HEK293 (cell line): ENCODE measurements at regions not wholly inside any gene's neighbourhood (a gene's known extent, or its start where the extent isn't known, plus 50 kb on each side); places are given as distances from the start of the nearest gene placed in this dataset.

Experiments used
- SCRT2 ChIP-seq: fragments of 450-650 bp; formaldehyde crosslinking; IDR thresholded peaks from 2 replicates; pipeline ENCODE4 v1.5.1; 2016; ENCODE audit warnings: missing biosample characterization, missing genetic modification characterization
- SP2 ChIP-seq: fragments of 450-650 bp; formaldehyde crosslinking; IDR thresholded peaks from 2 replicates; pipeline ENCODE4 v1.5.1; 2016; ENCODE audit warnings: missing biosample characterization, missing genetic modification characterization
- ZNF362 ChIP-seq: fragments of 450-650 bp; formaldehyde crosslinking; IDR thresholded peaks from 2 replicates; pipeline ENCODE4 v1.5.1; 2016; ENCODE audit warnings: missing biosample characterization, missing genetic modification characterization
- ZNF404 ChIP-seq: fragments of 450-650 bp; formaldehyde crosslinking; IDR thresholded peaks from 2 replicates; pipeline ENCODE4 v1.5.1; 2017; ENCODE audit warnings: missing biosample characterization, missing genetic modification characterization
- TF ChIP-seq, protein P1 (sequence below): fragments of 450-650 bp; formaldehyde crosslinking; IDR thresholded peaks from 2 replicates; pipeline ENCODE4 v1.5.1; 2016; ENCODE audit warnings: missing biosample characterization, missing genetic modification characterization

DNA sequence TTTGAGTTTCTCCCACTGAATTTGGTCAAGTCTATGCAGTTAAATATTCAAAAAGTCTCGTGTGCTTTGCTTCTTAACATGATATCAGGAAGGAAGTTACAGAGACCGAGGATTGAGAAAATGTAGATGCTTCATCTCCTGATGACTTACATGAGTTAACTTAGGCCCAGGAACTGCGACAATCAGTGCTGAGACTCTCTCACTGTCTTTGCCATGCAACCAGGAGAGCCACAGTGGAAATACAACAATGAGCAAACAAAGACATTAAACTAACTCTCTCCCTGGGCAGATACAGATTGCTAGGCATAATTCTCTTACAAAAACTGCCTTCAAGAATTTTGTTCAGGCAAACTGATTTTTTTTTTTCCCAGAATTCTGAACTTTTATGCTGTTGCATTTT lies 440.6 kb upstream of the EPHA7 start:
- TF ChIP-seq ZNF362 (tag by site-specific recombination) (no peak), ZNF404 (tag by site-specific recombination) (no peak), SP2 (no peak), SCRT2 (tag by site-specific recombination) (no peak)
- TF ChIP-seq, protein P1, sequence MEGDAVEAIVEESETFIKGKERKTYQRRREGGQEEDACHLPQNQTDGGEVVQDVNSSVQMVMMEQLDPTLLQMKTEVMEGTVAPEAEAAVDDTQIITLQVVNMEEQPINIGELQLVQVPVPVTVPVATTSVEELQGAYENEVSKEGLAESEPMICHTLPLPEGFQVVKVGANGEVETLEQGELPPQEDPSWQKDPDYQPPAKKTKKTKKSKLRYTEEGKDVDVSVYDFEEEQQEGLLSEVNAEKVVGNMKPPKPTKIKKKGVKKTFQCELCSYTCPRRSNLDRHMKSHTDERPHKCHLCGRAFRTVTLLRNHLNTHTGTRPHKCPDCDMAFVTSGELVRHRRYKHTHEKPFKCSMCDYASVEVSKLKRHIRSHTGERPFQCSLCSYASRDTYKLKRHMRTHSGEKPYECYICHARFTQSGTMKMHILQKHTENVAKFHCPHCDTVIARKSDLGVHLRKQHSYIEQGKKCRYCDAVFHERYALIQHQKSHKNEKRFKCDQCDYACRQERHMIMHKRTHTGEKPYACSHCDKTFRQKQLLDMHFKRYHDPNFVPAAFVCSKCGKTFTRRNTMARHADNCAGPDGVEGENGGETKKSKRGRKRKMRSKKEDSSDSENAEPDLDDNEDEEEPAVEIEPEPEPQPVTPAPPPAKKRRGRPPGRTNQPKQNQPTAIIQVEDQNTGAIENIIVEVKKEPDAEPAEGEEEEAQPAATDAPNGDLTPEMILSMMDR = no peak
